ENCODE measurements at regions not wholly inside any gene's neighbourhood (a gene's known extent, or its start where the extent isn't known, plus 50 kb on each side); places are given as distances from the start of the nearest gene placed in this dataset.

DNA sequence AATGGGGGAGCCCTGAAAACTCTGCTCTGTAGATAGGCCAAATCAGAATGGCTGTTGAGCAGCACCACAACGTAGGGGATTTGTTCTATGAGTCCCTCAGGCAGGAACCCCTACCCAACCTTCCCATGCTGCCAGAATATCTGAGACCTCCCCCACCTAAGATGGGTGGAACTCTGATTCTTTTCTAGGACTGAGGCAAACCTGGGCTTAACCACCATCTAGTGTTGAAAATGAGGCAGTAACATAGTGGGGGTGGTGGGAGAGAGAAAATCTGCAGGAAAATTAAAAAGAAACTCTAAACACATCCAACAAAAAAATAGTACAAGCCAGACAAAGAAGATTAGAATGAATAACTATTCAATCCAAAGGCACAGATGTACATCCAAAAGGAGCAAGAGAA lies 228.4 kb downstream of the ATPSCKMT start:
- DNase-seq (ENCODE audit: low read depth in 1 of 2, low spot score in 1 of 2), result no peak
- H3K4me3 ChIP-seq, result no peak overlapping the region
- 0% methylated on average over 1 of the region's 1 CpG for WGBS (ENCODE audit: missing lambda C conversion rate)
- FAIRE-seq, result no peak
- H3K27ac ChIP-seq, result no peak overlapping the region
- TF ChIP-seq RARB (CRISPR knock-in tag; IDR thresholded peaks at IDR 0.05), result no peak
- TF ChIP-seq, protein P1, sequence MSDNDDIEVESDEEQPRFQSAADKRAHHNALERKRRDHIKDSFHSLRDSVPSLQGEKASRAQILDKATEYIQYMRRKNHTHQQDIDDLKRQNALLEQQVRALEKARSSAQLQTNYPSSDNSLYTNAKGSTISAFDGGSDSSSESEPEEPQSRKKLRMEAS (IDR thresholded peaks at IDR 0.05), result no peak
- no peak for TF ChIP-seq MAFK (IDR thresholded peaks at IDR 0.05; ENCODE audit: partially characterized antibody)
- no peak for TF ChIP-seq MAZ (IDR thresholded peaks at IDR 0.05; ENCODE audit: borderline replicate concordance, low read depth, low read length)
- no peak for TF ChIP-seq ZC3H11A (IDR thresholded peaks at IDR 0.05)
- TF ChIP-seq NPAS2 (CRISPR knock-in tag; IDR thresholded peaks at IDR 0.05; ENCODE audit: borderline replicate concordance), result no peak
- TF ChIP-seq NR3C1 (IDR thresholded peaks at IDR 0.05), result no peak
- TF ChIP-seq, protein P2, sequence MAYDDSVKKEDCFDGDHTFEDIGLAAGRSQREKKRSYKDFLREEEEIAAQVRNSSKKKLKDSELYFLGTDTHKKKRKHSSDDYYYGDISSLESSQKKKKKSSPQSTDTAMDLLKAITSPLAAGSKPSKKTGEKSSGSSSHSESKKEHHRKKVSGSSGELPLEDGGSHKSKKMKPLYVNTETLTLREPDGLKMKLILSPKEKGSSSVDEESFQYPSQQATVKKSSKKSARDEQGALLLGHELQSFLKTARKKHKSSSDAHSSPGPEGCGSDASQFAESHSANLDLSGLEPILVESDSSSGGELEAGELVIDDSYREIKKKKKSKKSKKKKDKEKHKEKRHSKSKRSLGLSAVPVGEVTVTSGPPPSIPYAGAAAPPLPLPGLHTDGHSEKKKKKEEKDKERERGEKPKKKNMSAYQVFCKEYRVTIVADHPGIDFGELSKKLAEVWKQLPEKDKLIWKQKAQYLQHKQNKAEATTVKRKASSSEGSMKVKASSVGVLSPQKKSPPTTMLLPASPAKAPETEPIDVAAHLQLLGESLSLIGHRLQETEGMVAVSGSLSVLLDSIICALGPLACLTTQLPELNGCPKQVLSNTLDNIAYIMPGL (CRISPR knock-in tag; IDR thresholded peaks at IDR 0.05; ENCODE audit: borderline replicate concordance), result no peak
- TF ChIP-seq FOSL2 (IDR thresholded peaks at IDR 0.05), result no peak
- TF ChIP-seq FOSL2 (CRISPR knock-in tag; IDR thresholded peaks at IDR 0.05), result no peak
- CTCF ChIA-PET, result no interaction called here
- ATAC-seq, result no peak
- peaks cover 10% of the 10 kb centered on the region for H3K9me3 ChIP-seq
- POLR2A ChIA-PET, result no interaction called here
- no peak overlapping the region for H3K4me2 ChIP-seq
- H3K4me1 ChIP-seq, result peaks cover 12% of the 10 kb centered on the region; the same call in 2 of the 3 replicates

DNA sequence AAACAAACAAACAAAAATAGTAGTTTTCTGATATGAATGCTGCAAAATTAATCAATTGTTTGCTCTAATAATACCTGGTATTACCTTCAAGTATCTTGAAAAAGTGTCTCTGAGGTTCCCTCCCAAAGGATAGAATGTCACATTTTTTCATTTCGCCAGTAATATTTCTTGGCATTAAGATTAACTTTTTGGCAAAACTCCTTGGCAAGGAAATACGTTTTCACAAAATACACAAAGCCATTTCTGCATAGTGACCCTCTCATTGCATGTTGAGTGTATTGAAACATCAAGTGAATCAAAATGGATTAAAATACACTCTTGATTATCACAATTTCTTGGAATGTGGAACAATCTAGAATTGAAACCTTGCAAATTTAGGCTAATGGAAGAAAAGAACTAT lies 230.5 kb downstream of the ATPSCKMT start:
- TF ChIP-seq NR3C1 (IDR thresholded peaks at IDR 0.05) (no peak), SREBF2 (IDR thresholded peaks at IDR 0.05) (no peak), ESRRA (IDR thresholded peaks at IDR 0.05; ENCODE audit: borderline replicate concordance, low read length) (no peak), RCOR1 (IDR thresholded peaks at IDR 0.05; ENCODE audit: low read depth, low read length) (no peak), CHD2 (IDR thresholded peaks at IDR 0.05; ENCODE audit: low read length, partially characterized antibody) (no peak), HOXB5 (CRISPR knock-in tag; IDR thresholded peaks at IDR 0.05) (no peak), SMC3 (IDR thresholded peaks at IDR 0.05) (no peak), RARB (CRISPR knock-in tag; IDR thresholded peaks at IDR 0.05) (no peak), ZNF302 (CRISPR knock-in tag; IDR thresholded peaks at IDR 0.05) (no peak), HOXA7 (CRISPR knock-in tag; IDR thresholded peaks at IDR 0.05) (no peak), KDM1A (IDR thresholded peaks at IDR 0.05; ENCODE audit: low read depth) (no peak)
- TF ChIP-seq, protein P3, sequence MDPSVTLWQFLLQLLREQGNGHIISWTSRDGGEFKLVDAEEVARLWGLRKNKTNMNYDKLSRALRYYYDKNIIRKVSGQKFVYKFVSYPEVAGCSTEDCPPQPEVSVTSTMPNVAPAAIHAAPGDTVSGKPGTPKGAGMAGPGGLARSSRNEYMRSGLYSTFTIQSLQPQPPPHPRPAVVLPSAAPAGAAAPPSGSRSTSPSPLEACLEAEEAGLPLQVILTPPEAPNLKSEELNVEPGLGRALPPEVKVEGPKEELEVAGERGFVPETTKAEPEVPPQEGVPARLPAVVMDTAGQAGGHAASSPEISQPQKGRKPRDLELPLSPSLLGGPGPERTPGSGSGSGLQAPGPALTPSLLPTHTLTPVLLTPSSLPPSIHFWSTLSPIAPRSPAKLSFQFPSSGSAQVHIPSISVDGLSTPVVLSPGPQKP (IDR thresholded peaks at IDR 0.05; ENCODE audit: low read depth, low read length), result no peak
- TF ChIP-seq, protein P2 (CRISPR knock-in tag; IDR thresholded peaks at IDR 0.05; ENCODE audit: borderline replicate concordance), result no peak
- TF ChIP-seq, protein P4, sequence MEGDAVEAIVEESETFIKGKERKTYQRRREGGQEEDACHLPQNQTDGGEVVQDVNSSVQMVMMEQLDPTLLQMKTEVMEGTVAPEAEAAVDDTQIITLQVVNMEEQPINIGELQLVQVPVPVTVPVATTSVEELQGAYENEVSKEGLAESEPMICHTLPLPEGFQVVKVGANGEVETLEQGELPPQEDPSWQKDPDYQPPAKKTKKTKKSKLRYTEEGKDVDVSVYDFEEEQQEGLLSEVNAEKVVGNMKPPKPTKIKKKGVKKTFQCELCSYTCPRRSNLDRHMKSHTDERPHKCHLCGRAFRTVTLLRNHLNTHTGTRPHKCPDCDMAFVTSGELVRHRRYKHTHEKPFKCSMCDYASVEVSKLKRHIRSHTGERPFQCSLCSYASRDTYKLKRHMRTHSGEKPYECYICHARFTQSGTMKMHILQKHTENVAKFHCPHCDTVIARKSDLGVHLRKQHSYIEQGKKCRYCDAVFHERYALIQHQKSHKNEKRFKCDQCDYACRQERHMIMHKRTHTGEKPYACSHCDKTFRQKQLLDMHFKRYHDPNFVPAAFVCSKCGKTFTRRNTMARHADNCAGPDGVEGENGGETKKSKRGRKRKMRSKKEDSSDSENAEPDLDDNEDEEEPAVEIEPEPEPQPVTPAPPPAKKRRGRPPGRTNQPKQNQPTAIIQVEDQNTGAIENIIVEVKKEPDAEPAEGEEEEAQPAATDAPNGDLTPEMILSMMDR (IDR thresholded peaks at IDR 0.05), result no peak
- ChIA-PET CTCF (interaction anchor here (0.7 kb wide), 1 partner anchor 12 kb away, joined by 3 read pairs; no protein-coding TSS in a partner anchor), POLR2A (no interaction called here)
- Histone ChIP-seq H3K4me3 (no peak overlapping the region), H3K9me3 (peaks cover 9% of the 10 kb centered on the region; the same call in 2 of the 3 replicates), H3K27ac (peak overlapping the region in 1 of 2 experiments; percentile 71; a peak in 3 of 6 replicates), H3K4me2 (peak overlapping the region; percentile 39; the same call in 1 of the 3 replicates), H3K4me1 (peaks cover 12% of the 10 kb centered on the region; the same call in 2 of the 3 replicates)
- WGBS (ENCODE audit: missing lambda C conversion rate), result 12% methylated on average over 2 of the region's 2 CpGs
- ATAC-seq, result no peak
- no peak for FAIRE-seq
- DNase-seq (ENCODE audit: low read depth in 1 of 2, low spot score in 1 of 2), result no peak
